Right atrium auricular region (tissue), 2 donors: ENCODE measurements at regions not wholly inside any gene's neighbourhood (a gene's known extent, or its start where the extent isn't known, plus 50 kb on each side); places are given as distances from the start of the nearest gene placed in this dataset.
A peak's percentile ranks its signal among the peaks of the same experiment; 100 is the strongest.

Experiments
- DNase-seq: peaks from one replicate; pipeline ENCODE4 v3.0.0-alpha.2; 2019; ENCODE audit warnings: low spot score
- H3K27ac ChIP-seq, 2 donors: fragments of 200-600 bp; sonication (generic); 1 replicate in 1 of 2; 2 replicates in 1 of 2; pipeline ENCODE4 v1.5.1; 2016 to 2019
- H3K27me3 ChIP-seq, 2 donors: fragments of 200-600 bp; sonication (generic); one replicate each; pipeline versions ENCODE4 v1.5.1 to v1.6.0; 2017 to 2019
- H3K36me3 ChIP-seq: fragments of 200-600 bp; sonication (generic); one replicate; pipeline ENCODE4 v1.5.1; 2016
- H3K4me1 ChIP-seq, 2 donors: fragments of 200-600 bp; sonication (generic); one replicate each; pipeline versions ENCODE4 v1.5.1 to v1.6.0; 2017 to 2019
- H3K4me3 ChIP-seq, 2 donors: fragments of 200-600 bp; sonication (generic); 1 replicate in 1 of 2; 2 replicates in 1 of 2; pipeline ENCODE4 v1.5.1; 2017 to 2019; ENCODE audit warnings: mild to moderate bottlenecking in 1 of 2, moderate library complexity in 1 of 2
- H3K9me3 ChIP-seq, 2 donors: fragments of 200-600 bp; sonication (generic); one replicate each; pipeline ENCODE4 v1.5.1; 2019
- CTCF ChIP-seq, 2 donors: fragments of 200-600 bp; sonication (generic); IDR thresholded peaks; one replicate each; pipeline ENCODE4 v1.5.1; 2019; ENCODE audit warnings: antibody characterized with exemption in 2 of 2

DNA sequence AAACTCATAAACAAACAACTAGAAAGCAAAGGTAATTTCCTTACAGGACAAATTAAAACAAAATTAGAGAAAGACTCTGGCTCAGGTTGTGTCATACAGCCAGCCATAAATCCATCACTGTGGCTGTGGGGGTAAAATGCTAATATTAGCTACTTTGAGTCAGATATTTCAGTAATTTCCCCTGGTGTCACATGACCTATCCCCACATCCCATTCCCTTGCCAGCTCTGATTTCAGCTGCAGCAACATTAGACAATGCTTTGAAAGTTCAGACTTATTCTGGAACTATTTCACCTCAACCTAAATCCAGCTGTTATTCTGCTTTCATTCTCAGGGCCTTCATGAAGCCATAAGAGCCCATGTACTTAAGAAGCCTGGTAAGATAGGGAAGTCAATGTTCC lies 55.3 kb downstream of the RPL10L start:
- H3K27me3 ChIP-seq = no peaks in the 10 kb centered on the region
- no peak for DNase-seq
- no peaks in the 10 kb centered on the region for H3K4me1 ChIP-seq
- no peak for TF ChIP-seq CTCF (IDR thresholded peaks at IDR 0.05)
- H3K4me3 ChIP-seq = no peak overlapping the region
- no peaks in the 10 kb centered on the region for H3K9me3 ChIP-seq
- H3K36me3 ChIP-seq = no peaks in the 10 kb centered on the region
- no peak overlapping the region for H3K27ac ChIP-seq

DNA sequence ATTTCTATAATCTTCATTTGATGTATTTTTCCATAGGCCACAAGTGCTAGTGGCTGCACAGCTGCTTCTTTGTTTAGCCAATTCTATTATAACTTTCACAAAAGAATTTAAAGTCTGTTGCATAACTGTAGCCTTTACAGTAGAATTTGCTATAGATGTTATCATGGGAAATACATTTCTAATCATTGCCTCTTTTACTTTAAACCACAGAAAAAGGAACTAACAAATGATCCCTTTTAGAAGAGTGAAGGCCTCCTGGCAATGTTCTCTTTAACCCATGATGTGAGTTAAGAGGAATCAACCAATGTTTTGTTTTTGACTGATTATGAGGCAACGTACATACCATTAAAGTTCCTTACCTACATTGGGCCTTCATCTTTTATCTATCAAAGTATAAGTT lies 68.8 kb downstream of the RPL10L start:
- TF ChIP-seq CTCF (IDR thresholded peaks at IDR 0.05) = no peak
- no peaks in the 10 kb centered on the region for H3K36me3 ChIP-seq
- no peak overlapping the region for H3K27ac ChIP-seq

GRCh38 chr14:46581036-46581671 lies 70.4 kb downstream of the RPL10L start:
- no peaks in the 10 kb centered on the region for H3K4me1 ChIP-seq
- DNase-seq = no peak
- peak in 1 of 2 donors; percentile 33 for TF ChIP-seq CTCF (IDR thresholded peaks at IDR 0.05)
- H3K27ac ChIP-seq = no peak overlapping the region
- H3K36me3 ChIP-seq = no peaks in the 10 kb centered on the region
- H3K4me3 ChIP-seq = no peak overlapping the region
- H3K9me3 ChIP-seq = no peaks in the 10 kb centered on the region
- no peaks in the 10 kb centered on the region for H3K27me3 ChIP-seq

More for the DNA sequence above, 68.8 kb downstream of the RPL10L start:
- H3K9me3 ChIP-seq = no peaks in the 10 kb centered on the region
- no peaks in the 10 kb centered on the region for H3K27me3 ChIP-seq
- no peaks in the 10 kb centered on the region for H3K4me1 ChIP-seq
- H3K4me3 ChIP-seq = no peak overlapping the region
- DNase-seq = no peak

GRCh38 chr14:46574978-46575375 lies 76.6 kb downstream of the RPL10L start:
- Histone ChIP-seq H3K27me3 (no peaks in the 10 kb centered on the region), H3K9me3 (no peaks in the 10 kb centered on the region), H3K4me3 (no peak overlapping the region), H3K27ac (no peak overlapping the region), H3K4me1 (no peaks in the 10 kb centered on the region), H3K36me3 (no peaks in the 10 kb centered on the region)
- no peak for TF ChIP-seq CTCF (IDR thresholded peaks at IDR 0.05)
- DNase-seq = no peak

DNA sequence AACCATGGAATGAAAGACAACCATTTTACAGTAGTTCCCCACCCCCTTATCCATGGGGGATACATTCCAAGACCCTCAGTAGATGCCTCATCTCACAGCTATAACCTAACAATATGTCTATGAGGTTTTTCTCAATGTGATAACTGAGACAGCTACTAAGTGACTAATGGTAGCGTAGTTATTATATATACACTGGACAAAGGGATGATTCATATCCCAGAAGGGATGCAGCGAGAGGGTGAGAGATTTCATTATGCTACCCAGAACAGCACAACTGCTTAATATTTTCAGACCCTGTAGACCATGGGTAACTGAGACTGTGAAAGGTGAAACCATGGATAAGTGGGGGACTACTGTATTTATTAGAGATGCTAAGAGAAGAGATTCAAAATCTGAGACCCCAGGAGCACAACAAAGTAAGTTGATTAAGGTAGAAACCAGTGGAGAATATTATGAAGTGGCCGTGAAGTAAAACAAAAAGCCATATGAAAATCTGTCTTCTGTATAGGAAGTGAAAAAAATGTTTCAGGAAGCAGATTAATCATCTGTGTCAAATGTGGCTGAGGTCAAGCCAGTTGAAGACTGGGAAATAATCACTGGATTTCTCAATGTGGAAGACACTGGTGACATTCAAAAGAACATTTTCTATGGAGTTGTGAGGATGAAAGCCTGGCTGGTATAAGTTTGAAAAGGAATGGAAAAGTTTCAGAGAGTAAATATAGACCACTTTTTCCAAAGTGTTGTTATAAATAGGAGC lies 77.2 kb downstream of the RPL10L start:
- H3K36me3 ChIP-seq = no peaks in the 10 kb centered on the region
- H3K9me3 ChIP-seq = no peaks in the 10 kb centered on the region
- H3K27ac ChIP-seq = no peak overlapping the region
- no peaks in the 10 kb centered on the region for H3K27me3 ChIP-seq
- TF ChIP-seq CTCF (IDR thresholded peaks at IDR 0.05) = no peak
- H3K4me1 ChIP-seq = no peaks in the 10 kb centered on the region
- DNase-seq = no peak
- no peak overlapping the region for H3K4me3 ChIP-seq
